Breast epithelium (tissue), 4 donors: ENCODE measurements at regions not wholly inside any gene's neighbourhood (a gene's known extent, or its start where the extent isn't known, plus 50 kb on each side); places are given as distances from the start of the nearest gene placed in this dataset.

Experiments used
- DNase-seq, 2 donors: peaks; one replicate each; pipeline ENCODE4 v3.0.0-alpha.2; 2019; ENCODE audit warnings: low spot score in 2 of 2
- H3K27ac ChIP-seq, 2 donors: fragments of 200-600 bp; sonication (generic) in 1 of 2; one replicate each; pipeline ENCODE4 v1.5.1; 2016 to 2019; ENCODE audit warnings: mild to moderate bottlenecking in 1 of 2
- H3K27me3 ChIP-seq, 2 donors: fragments of 200-600 bp; sonication (generic) in 1 of 2; one replicate each; pipeline versions ENCODE4 v1.5.1 to v1.6.0; 2017 to 2019; ENCODE audit warnings: control low read depth in 1 of 2, mild to moderate bottlenecking in 1 of 2
- H3K36me3 ChIP-seq: fragments of 200-600 bp; one replicate; pipeline ENCODE4 v1.5.1; 2019
- H3K4me1 ChIP-seq, 2 donors: fragments of 200-600 bp; sonication (generic); one replicate each; pipeline ENCODE4 v1.5.1; 2016 to 2019; ENCODE audit warnings: control low read depth in 1 of 2
- H3K4me3 ChIP-seq, 3 donors: fragments of 200-600 bp; sonication (generic); 1 replicate in 2 of 3; 2 replicates in 1 of 3; pipeline ENCODE4 v1.5.1; 2016 to 2019; ENCODE audit warnings: mild to moderate bottlenecking in 3 of 3, moderate library complexity in 2 of 3
- H3K9me3 ChIP-seq, 2 donors: fragments of 200-600 bp; sonication (generic) in 1 of 2; one replicate each; pipeline ENCODE4 v1.5.1; 2016 to 2019; ENCODE audit warnings: control low read depth in 1 of 2
- CTCF ChIP-seq, 3 donors: fragments of 450-650 bp; IDR thresholded peaks; one replicate each; pipeline ENCODE4 v1.5.1; 2016 to 2017; ENCODE audit warnings: antibody characterized with exemption in 3 of 3, mild to moderate bottlenecking in 3 of 3, moderate library complexity in 3 of 3
- POLR2A ChIP-seq: fragments of 450-650 bp; IDR thresholded peaks from one replicate; pipeline ENCODE4 v1.6.1; 2016; ENCODE audit warnings: antibody characterized with exemption, mild to moderate bottlenecking, moderate library complexity
- POLR2AphosphoS5 ChIP-seq, 3 donors: sonication (generic); formaldehyde crosslinking; IDR thresholded peaks; one replicate each; pipeline ENCODE4 v1.6.1; 2017; ENCODE audit warnings: antibody characterized with exemption in 3 of 3
- intact Hi-C: fragments of 100-400 bp; cut with DNase I; formaldehyde crosslinking; loops from one replicate; pipeline ENCODE4 v1.15.1; 2023; ENCODE audit warnings: low total_unique reads

- TF ChIP-seq CTCF (IDR thresholded peaks at IDR 0.05) (no peak), POLR2A (no peak)
- no peaks in the 10 kb centered on the region for H3K36me3 ChIP-seq
- no peaks in the 10 kb centered on the region for H3K27me3 ChIP-seq
- H3K9me3 ChIP-seq: peaks cover 4 to 10% of the 10 kb centered on the region in 2 donors
- no peak overlapping the region for H3K27ac ChIP-seq
- H3K4me3 ChIP-seq: no peak overlapping the region
- intact Hi-C loops: no loop called here
- DNase-seq: no peak
- no peaks in the 10 kb centered on the region for H3K4me1 ChIP-seq
Observed at GRCh38 chr6:165883851-165884640, 221.0 kb upstream of the PDE10A start.

DNA sequence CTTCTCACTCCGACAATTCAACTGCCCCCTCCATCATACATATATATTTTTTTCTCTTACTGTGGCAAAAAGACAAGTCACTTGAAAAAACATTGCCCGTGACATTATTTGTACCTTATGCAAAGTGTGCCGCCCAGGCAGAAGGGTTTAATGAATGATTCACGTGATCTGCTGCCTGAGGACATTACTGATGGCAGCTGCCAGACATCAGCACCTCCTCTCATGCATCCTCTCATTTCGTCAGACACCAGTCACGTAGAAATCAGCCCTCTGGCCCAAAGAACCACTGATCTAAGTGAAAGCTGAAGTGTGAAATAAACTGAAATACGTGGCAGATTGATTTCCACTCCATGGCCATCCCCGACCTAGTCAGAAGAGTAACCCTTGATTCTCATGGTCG is 218.8 kb upstream of the PDE10A start:
- Histone ChIP-seq H3K27me3 (no peaks in the 10 kb centered on the region), H3K4me1 (no peaks in the 10 kb centered on the region), H3K36me3 (no peaks in the 10 kb centered on the region), H3K27ac (no peak overlapping the region), H3K4me3 (no peak overlapping the region), H3K9me3 (peaks cover 0 to 3% of the 10 kb centered on the region in 2 donors)
- no peak for DNase-seq
- intact Hi-C loops: no loop called here
- TF ChIP-seq POLR2A: no peak
- no peak for TF ChIP-seq CTCF (IDR thresholded peaks at IDR 0.05)
- no peak for TF ChIP-seq POLR2AphosphoS5 (IDR thresholded peaks at IDR 0.05)

DNA sequence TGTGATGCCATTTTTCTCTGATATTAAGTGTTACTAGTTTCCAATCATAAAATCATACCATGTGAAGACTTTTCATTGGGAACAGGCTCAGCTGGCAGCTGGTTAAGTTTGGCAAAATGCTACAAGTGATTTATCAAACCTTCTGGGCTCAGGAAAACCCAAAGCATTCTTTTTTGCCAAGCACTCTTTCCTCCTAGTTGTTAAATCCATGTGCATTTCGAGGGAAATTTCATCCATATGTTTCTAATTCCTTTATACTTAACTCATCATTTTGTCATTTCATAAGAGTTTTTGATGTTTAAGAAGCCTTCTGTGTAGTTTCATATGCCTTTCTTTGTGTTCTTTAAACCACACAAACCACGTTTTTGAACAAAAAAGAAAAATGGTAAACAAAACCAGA is 217.6 kb upstream of the PDE10A start:
- intact Hi-C loops: no loop called here
- H3K27ac ChIP-seq: no peak overlapping the region

GRCh38 chr6:165877773-165878172 is 214.7 kb upstream of the PDE10A start:
- H3K27ac ChIP-seq: no peak overlapping the region
- no peak overlapping the region for H3K4me3 ChIP-seq
- H3K27me3 ChIP-seq: no peaks in the 10 kb centered on the region

More for the DNA sequence above, 217.6 kb upstream of the PDE10A start:
- no peak for DNase-seq
- Histone ChIP-seq H3K4me3 (no peak overlapping the region), H3K36me3 (no peaks in the 10 kb centered on the region), H3K9me3 (no peaks in the 10 kb centered on the region), H3K4me1 (no peaks in the 10 kb centered on the region), H3K27me3 (no peaks in the 10 kb centered on the region)
- TF ChIP-seq CTCF (IDR thresholded peaks at IDR 0.05) (no peak), POLR2AphosphoS5 (IDR thresholded peaks at IDR 0.05) (no peak), POLR2A (no peak)

GRCh38 chr6:165877192-165877591 is 214.2 kb upstream of the PDE10A start:
- intact Hi-C loops: no loop called here
- H3K27ac ChIP-seq: peak overlapping the region in 1 of 2 donors; percentile 30
- H3K9me3 ChIP-seq: no peaks in the 10 kb centered on the region

More at GRCh38 chr6:165877773-165878172, 214.7 kb upstream of the PDE10A start:
- no peak for TF ChIP-seq POLR2A
- intact Hi-C loops: no loop called here
- no peaks in the 10 kb centered on the region for H3K9me3 ChIP-seq
- H3K4me1 ChIP-seq: no peaks in the 10 kb centered on the region
- no peaks in the 10 kb centered on the region for H3K36me3 ChIP-seq
- DNase-seq: no peak

More at GRCh38 chr6:165877192-165877591, 214.2 kb upstream of the PDE10A start:
- Histone ChIP-seq H3K4me3 (peak overlapping the region in 1 of 3 donors; percentile 27), H3K4me1 (no peaks in the 10 kb centered on the region), H3K27me3 (no peaks in the 10 kb centered on the region), H3K36me3 (no peaks in the 10 kb centered on the region)
- DNase-seq: no peak
- TF ChIP-seq POLR2A: no peak
- no peak for TF ChIP-seq CTCF (IDR thresholded peaks at IDR 0.05)
- TF ChIP-seq POLR2AphosphoS5 (IDR thresholded peaks at IDR 0.05): no peak
